Left ventricle myocardium superior (tissue), 1 donor: ENCODE measurements at regions not wholly inside any gene's neighbourhood (a gene's known extent, or its start where the extent isn't known, plus 50 kb on each side); places are given as distances from the start of the nearest gene placed in this dataset.
A peak's percentile ranks its signal among the peaks of the same experiment; 100 is the strongest.

Experiments used
- ATAC-seq: fragments of 200-7000 bp; cut with Tn5 transposase; one replicate; pipeline ENCODE4 v1.9.1; 2020; ENCODE audit warnings: mild to moderate bottlenecking, moderate library complexity
- DNase-seq: peaks from one replicate; pipeline ENCODE4 v3.0.0-alpha.2; 2020
- intact Hi-C: fragments of 100-400 bp; cut with micrococcal nuclease; formaldehyde crosslinking; loops from one replicate; pipeline ENCODE4 v1.11.0; 2022
- donor health status: DM: no; HTN: yes; CAD: no; lungs with severe emphysema.

DNA sequence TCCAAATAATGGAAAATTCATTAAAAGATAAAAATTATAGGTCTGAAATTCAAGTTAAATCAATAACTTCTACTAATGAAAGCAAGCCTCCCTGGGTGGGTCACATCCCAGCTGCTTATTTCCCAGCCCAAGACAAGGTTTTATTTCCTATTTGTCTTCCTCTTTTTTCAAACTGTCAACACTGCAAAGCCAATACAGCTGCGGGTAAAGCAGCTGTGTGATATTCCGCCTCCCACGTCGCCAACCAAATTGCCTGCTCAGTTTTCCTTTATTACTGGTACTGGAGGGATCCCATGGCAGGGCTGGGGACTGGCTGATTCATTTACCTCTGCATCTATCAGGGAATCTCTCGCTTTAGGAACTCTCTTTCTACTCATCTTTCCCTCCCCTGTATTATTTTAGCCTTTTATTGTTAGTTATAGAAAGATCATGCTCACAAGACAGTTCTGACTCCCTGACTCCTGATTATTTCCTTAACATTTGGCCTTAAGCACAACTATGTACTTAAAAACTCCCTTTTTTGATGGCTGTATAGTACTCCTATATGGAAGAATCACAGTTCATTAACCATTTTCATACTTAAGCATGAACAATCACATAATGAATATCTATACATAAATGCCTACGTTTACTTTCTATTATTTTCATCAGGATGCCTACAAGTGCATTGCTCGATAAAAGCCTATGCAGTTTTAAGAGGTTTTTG is 253.1 kb downstream of the CDCA7 start:
- DNase-seq, result peak; percentile 36
- ATAC-seq, result peak; percentile 68
- intact Hi-C loops, result no loop called here

DNA sequence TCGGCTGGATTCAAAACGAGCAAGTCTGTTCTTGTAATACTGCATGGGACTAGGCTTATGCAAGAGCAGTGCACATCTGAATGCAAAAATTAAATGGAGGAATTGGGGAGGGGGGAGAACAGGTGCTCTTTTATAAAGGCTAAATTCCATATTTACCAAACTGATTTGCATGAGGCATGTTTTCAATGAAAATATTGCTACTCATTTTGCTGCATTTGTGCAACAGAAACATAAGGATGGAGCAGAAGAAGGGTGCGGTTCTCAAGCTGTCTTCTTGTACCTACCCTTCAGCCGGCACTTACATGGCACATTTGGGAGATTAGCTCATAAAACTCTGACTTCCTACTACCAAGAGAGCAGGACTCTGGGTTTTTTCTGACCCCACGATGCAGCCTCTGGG is 256.4 kb downstream of the CDCA7 start:
- intact Hi-C loops, result no loop called here
- no peak for ATAC-seq

DNA sequence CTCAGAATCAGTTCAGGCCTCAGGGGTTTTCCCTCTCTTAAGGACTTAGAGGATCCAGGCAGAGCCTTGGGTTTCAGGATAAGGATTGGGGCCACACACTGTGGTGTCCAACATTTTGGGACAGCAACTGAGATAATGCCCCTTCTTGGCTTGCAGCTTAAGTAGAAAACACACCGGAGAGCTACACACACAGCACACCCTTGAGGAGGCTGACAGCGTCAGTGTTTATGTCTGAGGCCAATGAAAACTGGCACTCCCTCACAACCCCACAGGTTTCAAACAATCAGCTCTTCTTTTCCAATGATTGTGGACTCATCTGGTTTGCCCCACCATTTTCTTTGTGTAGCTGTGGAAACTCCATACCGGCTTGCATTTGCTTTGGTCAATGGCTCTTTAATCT is 257.7 kb downstream of the CDCA7 start:
- intact Hi-C loops, result no loop called here
- ATAC-seq, result no peak
- DNase-seq, result no peak

More for the DNA sequence above, 256.4 kb downstream of the CDCA7 start:
- DNase-seq, result no peak

DNA sequence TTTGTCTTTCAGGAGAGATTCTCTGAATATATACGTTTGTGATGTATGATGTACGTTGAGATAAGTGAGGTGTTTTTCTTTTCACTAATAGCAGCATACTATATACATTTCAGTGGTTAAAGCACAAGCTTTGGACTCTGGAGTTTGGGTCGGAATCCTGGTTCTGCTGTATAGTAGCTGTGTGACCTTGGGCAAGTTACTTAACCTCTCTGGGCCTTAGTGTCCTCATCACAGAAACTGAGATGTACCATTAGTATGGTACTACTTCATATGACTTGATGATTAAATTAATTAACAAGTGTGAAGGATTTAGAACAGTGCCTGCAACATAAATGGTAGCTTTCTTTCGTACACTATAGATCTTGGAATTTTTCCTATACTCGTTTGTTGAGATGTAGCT is 258.7 kb downstream of the CDCA7 start:
- no peak for ATAC-seq
- no peak for DNase-seq
- intact Hi-C loops, result no loop called here

DNA sequence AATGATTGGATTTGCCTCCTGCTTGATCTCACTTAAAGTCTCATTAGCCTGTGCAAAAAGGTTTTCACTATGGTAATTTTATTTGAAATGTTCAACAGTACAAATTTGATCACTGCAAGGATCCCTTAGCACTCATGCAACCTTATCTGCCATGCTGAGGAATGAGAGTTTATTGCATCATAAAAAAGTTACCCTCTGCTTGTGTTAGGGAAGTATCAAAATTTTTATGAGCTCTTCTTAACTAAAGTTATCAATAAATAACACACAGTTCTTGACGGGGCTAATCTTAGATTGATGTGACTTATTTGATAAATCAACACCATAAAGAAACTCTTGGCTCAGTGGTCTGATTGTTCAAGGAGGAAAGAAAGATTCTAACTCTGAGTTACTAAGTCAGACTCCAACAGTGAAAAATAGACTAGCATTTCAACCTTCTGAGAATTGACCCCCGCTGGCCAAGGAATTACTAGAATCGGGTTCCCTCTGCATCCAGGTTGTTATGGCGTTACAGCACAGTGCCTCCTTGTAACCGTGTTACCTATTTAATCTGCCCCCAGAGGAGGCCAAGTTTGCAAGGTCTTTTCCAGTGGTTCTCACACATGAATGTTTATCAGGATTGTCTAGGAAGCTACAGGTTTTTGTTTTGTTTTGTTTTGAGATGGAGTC is 259.7 kb downstream of the CDCA7 start:
- no peak for ATAC-seq
- DNase-seq, result no peak
- intact Hi-C loops, result no loop called here

DNA sequence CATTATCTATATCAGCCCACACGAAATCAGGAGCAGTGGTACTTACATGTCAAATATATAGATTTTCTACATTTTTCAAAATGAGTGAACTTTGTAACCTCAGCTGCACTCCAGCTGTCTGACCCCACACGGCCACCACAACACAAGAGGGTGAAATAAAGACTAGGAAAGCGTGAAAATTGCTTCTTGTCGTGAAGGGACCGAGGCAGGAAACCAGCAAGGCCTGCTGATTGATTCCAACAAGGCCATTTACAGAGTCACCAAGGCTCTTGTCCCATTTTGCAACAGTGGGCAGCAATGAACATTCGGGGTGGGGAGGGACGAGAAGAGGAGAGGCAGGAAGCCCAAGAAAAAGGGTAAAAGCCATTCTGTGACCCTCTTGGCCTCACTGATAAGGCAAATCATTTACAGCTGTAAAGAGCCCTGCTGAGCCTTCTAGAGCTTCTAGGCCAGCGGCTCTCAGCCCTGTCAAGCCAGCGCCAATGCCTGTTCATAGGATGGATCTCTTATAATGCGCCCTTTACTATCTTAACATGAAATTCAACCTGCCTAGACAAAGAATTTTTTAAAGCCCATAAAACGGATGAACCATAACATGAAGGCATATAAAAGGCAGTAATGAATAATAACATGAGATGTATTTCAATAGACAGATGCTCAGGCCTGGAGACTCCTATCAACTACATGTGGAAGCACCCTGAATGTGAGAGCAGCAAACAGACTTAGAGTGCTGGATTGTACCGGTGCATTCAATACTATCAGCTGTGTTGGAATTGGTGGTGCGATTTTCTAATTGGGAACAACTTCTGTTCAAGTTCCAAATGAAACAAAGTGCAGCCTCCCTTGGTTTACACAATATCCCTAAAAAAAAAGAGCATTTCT is 269.0 kb downstream of the CDCA7 start:
- DNase-seq (no peak), ATAC-seq (no peak)
- intact Hi-C loops, result no loop called here

DNA sequence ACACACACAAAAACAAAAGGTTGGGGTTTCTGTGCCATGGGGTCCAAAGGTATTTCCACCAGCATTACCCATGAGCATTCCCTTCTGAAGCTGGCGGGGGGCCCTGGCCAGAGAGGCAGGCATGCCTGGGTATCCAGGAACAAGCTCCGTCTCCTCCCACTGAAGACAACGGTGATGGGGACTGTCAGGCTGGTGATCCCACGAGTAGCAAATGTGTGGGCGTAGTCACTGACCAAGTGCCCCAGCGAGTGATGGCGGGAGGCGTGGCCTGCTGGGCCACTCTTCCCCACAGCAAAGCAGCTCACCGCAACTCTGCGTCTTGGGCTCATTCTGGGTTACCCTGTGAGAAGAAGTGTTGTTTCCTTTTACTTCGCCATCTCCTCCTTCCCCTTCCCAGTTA is 270.6 kb downstream of the CDCA7 start:
- intact Hi-C loops, result no loop called here
- ATAC-seq (no peak), DNase-seq (no peak)

DNA sequence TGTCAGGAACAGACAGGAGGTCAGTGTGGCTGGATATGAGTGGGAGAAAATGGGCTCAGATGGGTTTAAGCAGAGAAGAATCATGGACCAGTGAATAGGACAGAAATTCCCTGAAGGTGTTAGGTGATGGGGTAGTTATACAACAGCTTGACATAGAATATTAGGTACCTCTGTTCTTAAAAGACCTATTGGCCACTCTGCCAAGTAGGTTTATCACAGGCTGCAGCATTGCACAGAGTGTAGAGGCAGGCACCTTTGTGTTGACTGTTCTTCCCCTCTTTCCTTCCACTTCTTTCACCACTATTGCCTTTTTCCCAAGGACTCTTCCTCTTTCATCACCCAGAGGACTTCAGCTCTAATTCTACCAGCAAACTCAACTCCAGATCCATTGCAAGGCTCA is 274.4 kb downstream of the CDCA7 start:
- ATAC-seq, result no peak
- DNase-seq, result no peak
- intact Hi-C loops, result no loop called here

DNA sequence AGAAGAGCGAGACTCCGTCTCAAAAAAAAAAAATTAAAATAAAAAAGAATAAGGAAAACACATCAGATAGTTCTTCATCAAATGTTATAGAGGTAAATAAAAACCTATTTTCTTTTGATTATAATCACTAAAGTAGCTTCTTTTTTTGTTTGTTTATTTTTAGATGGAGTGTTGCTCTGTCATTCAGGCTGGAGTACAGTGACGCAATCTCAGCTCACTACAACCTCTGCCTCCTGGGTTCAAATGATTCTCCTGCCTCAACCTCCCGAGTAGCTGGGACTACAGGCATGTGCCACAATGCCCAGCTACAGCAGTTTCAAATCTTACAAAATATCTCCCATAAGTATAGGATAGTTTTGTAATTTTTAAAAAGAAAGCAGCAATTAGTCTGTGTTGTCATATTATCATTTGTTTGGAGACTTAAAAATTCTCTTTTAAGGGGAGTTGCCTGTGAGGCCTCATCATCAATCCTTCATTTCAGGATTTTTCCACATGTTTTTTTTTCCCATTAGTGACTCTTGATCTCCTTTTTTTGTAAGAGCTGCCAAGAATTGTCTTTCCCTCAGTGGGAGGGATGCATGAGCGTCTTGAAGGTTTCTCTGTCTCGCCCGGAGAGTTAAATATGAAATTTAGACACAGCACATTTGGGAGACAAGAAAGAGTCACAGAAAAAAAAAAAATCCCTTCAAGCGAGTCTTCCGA is 275.9 kb downstream of the CDCA7 start:
- peak; percentile 38 for ATAC-seq
- no peak for DNase-seq
- intact Hi-C loops, result no loop called here

DNA sequence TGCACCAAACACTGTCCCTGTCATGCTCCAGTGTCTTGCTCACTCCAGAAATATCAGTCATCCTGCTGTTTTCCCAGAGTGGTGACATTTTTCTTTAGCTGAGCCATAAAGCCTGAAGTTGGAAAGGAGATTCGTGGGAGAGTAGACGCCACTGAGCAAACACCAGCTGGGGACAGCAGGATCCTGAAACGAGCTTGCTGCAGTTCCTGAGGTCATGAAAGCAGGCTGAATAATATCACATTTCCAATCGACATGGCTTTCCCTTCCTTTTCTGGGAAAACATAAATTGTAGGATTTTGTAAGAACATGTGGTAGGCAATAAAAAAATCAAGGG is 276.4 kb downstream of the CDCA7 start:
- DNase-seq (peak; percentile 33), ATAC-seq (peak; percentile 90)
- intact Hi-C loops, result no loop called here

DNA sequence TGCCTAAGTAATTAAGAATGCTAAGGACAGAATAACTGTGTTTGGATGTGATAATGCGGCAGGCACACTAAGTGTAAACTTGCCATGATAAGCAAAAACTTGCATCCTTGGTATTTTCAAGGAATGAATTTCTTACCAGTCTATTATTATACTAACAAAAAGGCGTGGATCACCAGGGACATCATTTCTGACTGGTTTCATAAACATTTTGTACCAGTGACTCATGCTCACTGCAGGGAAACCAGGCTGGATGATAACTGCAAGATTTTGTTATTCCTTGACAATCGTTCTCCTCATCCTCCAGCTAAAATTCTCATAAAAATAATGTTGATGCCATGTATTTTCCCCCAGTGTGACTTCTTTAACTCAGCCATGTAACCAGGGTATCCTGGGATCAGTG is 289.5 kb downstream of the CDCA7 start:
- ATAC-seq (no peak), DNase-seq (no peak)
- intact Hi-C loops, result no loop called here

DNA sequence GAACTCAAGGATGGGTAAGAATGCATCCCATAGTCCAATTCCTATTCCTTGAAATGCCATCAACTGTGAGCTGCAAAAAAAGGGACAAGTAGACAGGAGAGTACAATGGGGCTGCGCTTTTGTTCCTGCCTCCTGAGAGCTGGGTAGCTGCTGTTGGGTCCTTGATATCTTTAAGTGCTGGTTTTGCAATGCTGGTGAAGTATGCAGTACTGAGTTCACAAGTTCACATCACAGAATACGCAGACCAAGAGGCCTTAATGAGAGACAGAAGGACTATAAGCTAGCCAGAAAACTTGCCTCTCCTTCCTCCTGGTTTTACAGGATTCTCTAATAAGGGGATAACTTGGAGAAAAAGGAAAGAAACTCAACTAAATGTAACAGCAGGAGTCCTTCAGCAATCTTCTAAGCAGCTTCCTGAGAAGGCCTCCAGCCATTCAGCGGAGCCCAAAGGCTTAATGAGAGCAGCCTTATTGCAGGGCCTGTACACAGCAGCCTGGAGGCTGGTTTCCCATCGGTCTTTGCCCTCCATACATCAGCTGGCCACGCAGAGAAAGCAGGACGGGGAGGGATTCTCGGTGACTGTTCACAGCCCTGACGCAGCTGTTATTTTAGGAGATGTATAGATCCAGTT is 293.1 kb downstream of the CDCA7 start:
- intact Hi-C loops, result no loop called here
- DNase-seq, result no peak
- ATAC-seq, result peak; percentile 38

DNA sequence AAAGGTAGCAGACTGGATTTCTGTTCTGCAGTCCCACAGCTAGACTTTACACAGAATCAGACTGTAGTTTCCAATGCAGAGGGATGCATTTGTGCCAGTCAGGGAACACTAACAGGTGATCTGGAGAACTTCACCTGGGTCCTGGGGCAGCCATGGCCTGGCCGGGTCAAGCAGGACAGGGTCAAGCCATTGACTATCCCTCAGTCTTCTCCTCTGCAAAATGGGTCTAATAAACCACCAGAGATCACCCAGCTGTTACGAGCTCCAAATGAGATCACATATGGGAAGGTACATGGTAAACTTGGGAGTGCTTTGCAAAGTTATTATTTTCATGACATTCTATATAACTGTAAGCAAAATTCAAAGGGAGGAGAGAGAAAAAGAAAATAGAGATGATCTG is 294.1 kb downstream of the CDCA7 start:
- ATAC-seq, result no peak
- intact Hi-C loops, result no loop called here
- no peak for DNase-seq

DNA sequence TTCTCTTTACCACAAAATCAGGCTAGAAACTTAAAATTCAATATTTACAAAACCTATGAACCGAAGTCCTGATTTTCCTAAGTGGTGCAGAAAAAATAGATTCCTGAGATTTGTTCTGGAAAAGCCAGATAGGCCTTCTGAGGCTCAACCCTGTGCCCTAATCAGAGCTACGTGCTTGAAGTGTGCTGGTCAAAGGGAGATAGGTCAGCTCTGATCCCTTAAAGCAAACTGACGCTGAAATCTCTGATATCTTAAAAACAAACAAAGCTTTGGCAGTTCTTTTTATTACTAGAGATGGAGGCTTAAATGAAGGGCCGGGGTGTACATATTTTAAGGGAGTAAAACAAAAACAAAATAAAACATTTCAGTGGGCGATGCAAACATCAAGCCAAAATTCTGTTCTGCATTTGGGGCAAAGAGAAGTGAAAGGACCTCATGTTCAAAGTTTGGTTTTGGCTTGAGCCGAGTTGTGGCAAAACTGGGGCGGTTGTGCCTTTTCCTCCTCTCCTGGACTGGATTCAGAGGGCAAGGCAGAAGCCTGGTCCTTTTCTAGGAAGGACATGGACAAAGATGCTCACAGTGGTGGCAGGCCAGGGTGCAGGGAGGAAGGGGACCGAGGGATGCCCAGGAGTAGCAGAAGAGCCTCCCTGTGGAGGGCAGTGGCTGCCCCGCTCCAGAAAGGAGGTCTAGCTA is 295.0 kb downstream of the CDCA7 start:
- DNase-seq, result no peak
- intact Hi-C loops, result no loop called here
- ATAC-seq, result peak; percentile 33

DNA sequence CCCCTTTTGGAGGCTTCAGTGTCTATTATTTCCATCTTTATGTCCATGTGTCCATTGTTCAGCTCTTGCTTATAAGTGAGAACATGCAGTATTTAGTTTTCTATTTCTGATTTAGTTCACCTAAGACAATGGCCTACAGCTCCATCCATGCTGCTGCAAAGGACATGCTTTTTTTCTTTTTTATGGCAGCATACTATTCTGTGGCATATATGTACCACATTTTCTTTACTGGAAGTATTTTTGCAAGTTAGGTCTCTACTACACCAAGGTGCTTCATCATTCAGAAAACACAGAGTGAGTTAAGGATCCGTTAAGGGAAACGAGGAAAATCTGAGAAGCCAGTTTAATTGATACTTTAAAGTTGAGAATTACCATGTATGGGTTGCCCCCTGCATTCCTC is 297.2 kb downstream of the CDCA7 start:
- intact Hi-C loops, result no loop called here
- ATAC-seq, result no peak
- no peak for DNase-seq

DNA sequence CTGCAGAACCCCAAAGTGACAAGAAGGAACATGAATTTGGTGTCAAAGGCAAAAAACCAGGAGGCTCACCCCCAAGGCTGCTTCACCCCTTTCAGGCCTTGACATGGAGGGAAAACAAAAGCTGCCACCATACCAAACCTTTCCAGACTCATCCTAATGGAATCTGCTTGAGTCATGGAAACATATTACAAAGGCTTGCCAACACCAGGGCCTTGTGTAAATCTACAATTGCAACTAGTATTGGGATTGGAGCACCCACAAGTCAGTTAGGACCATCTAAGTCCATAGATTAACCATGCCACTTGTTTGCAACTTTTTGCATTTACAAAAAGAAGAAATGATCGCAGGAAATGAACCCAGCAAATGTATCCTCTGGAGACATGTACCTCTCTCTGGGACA is 297.6 kb downstream of the CDCA7 start:
- DNase-seq (no peak), ATAC-seq (no peak)
- intact Hi-C loops, result no loop called here

DNA sequence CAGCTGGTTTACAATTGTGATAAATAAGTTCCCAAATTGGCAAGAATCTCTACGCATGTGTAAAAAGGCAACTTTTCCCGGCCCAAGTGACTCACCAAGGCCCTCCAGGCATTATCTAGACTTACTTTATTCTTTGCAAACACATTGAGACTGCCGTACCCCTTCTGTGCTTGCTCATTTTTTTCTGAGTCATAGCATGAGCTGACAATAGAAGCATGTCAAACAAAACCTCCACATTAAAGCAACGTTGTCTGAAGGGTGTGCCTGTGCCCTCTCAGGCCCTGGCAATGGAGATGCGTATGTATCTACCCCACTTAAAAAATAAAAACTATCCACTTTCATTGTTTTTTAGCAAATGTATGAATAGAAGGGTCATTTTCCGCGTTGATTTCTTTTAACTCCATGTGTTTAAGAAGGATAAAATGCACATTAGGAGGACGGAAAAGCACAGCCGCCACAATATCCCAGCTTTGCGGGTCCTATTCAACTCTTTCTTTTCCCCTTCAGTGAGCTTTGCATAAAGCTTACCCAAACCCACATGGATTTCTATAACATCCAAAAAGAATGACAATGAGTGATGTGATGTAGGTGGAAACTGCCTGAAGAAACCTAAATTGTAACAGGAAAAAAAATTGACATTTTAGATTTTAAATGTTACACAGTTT is 298.2 kb downstream of the CDCA7 start:
- DNase-seq, result no peak

DNA sequence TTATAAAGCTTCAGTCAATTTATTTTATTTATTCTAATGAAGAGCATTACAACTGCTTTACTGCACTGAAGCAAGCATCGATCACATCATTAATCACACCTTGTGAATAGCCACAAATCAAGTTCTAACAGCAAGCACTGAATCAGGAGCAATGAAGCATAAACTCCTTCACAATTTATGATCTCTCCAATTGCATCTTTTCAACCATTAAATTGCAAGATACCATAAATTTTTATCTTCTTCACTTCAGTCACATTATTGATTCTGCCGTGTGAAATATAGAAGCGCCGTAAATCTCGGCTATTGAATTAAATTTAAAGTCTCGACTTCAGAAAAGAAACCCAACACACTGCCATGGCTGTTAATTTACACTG is 298.7 kb downstream of the CDCA7 start:
- ATAC-seq, result no peak
- intact Hi-C loops, result no loop called here
- no peak for DNase-seq

More for the DNA sequence above, 298.2 kb downstream of the CDCA7 start:
- ATAC-seq, result no peak
- intact Hi-C loops, result no loop called here
